B cell (primary cell): ENCODE measurements at regions not wholly inside any gene's neighbourhood (a gene's known extent, or its start where the extent isn't known, plus 50 kb on each side); places are given as distances from the start of the nearest gene placed in this dataset.

Source experiments
- ATAC-seq: fragments of 200-7000 bp; cut with Tn5 transposase; one replicate; pipeline ENCODE4 v1.10.0; 2021; ENCODE audit warnings: low read depth, mild to moderate bottlenecking, moderate number of reproducible peaks, moderate library complexity
- CTCF ChIA-PET: fragments of 350-600 bp; sonication (Branson Sonifier 250); formaldehyde crosslinking; loops from one replicate; lab custom pipeline; 2021; ENCODE audit warnings: antibody characterized with exemption, inconsistent platforms; lab: Charles Lee
- POLR2A ChIA-PET: fragments of 350-600 bp; sonication (Branson Sonifier 250); formaldehyde crosslinking; loops from one replicate; lab custom pipeline; 2021; ENCODE audit warnings: antibody characterized with exemption; lab: Charles Lee
- DNase-seq: peaks from one replicate; pipeline ENCODE4 v3.0.0; 2013
- H2AFZ ChIP-seq: 2 replicates; pipeline ENCODE4 v1.6.1; 2012; ENCODE audit warnings: mild to moderate bottlenecking, low read depth, low read length; ENCODE audit not compliant: insufficient read depth, poor library complexity, severe bottlenecking
- H3K27ac ChIP-seq, 2 donors: 1 replicate in 1 of 2; 2 replicates in 1 of 2; pipeline ENCODE4 v1.5.1; 2012 to 2013; ENCODE audit warnings: low read length in 2 of 2, mild to moderate bottlenecking in 2 of 2, moderate library complexity in 1 of 2
- H3K27me3 ChIP-seq, 4 experiments: fragments of 200-600 bp in 1 of 4; sonication (generic) in 1 of 4; replicated peaks in 1 of 4; 1 replicate in 2 of 4; 2 replicates in 2 of 4; pipeline versions ENCODE4 v1.6.1 to v1.7.0; 2013 to 2016; ENCODE audit warnings: low read length in 3 of 4, mild to moderate bottlenecking in 2 of 4, mixed read lengths in 1 of 4, moderate library complexity in 1 of 4; ENCODE audit not compliant: insufficient read depth in 4 of 4, control insufficient read depth in 3 of 4; ENCODE audit errors: control extremely low read depth in 1 of 4
- H3K36me3 ChIP-seq, 2 experiments: replicated peaks in 1 of 2; 1 replicate in 1 of 2; 2 replicates in 1 of 2; pipeline versions ENCODE4 v1.6.1 to v1.7.1; 2013; ENCODE audit warnings: low read length in 1 of 2; ENCODE audit not compliant: insufficient read depth in 2 of 2, control insufficient read depth in 1 of 2; ENCODE audit errors: control extremely low read depth in 1 of 2, extremely low read depth in 1 of 2
- H3K4me1 ChIP-seq, 2 donors: fragments of 200-600 bp in 1 of 2; sonication (generic) in 1 of 2; 1 replicate in 1 of 2; 2 replicates in 1 of 2; pipeline versions ENCODE4 v1.5.1 to v1.6.1; 2013 to 2017; ENCODE audit warnings: low read length in 2 of 2; ENCODE audit not compliant: control insufficient read depth in 2 of 2, insufficient read depth in 2 of 2
- H3K4me2 ChIP-seq: replicated peaks from 2 replicates; pipeline ENCODE3; 2012; ENCODE audit warnings: mild to moderate bottlenecking, low read depth, low read length; ENCODE audit not compliant: poor library complexity, severe bottlenecking
- H3K4me3 ChIP-seq, 5 experiments: fragments of 200-600 bp in 1 of 5; sonication (generic) in 1 of 5; 1 replicate in 3 of 5; 2 replicates in 2 of 5; pipeline versions ENCODE4 v1.5.1 to v1.7.0; 2011 to 2016; ENCODE audit warnings: low read length in 4 of 5, mild to moderate bottlenecking in 4 of 5, low read depth in 2 of 5, control low read depth in 1 of 5, moderate library complexity in 1 of 5; ENCODE audit not compliant: insufficient read depth in 1 of 5; ENCODE audit errors: control extremely low read depth in 1 of 5, extremely low read depth in 1 of 5
- H3K79me2 ChIP-seq: fragments of 200-600 bp; sonication (generic); one replicate; pipeline ENCODE4 v1.6.0; 2016; ENCODE audit warnings: low read length; ENCODE audit not compliant: control insufficient read depth, insufficient read depth
- H3K9ac ChIP-seq: fragments of 200-600 bp; sonication (generic); 2 replicates; pipeline ENCODE4 v1.6.1; 2017; ENCODE audit warnings: mild to moderate bottlenecking, low read length, moderate library complexity
- H3K9me3 ChIP-seq, 3 donors: one replicate each; pipeline versions ENCODE4 v1.6.1 to v1.7.1; 2013; ENCODE audit warnings: low read length in 2 of 3; ENCODE audit not compliant: control insufficient read depth in 2 of 3, insufficient read depth in 1 of 3; ENCODE audit errors: control extremely low read depth in 1 of 3
- H4K20me1 ChIP-seq: 2 replicates; pipeline ENCODE4 v1.6.0; 2012; ENCODE audit warnings: mild to moderate bottlenecking, low read length; ENCODE audit not compliant: insufficient read depth, control insufficient read depth, poor library complexity, severe bottlenecking
- H3K27ac Mint-ChIP-seq: one replicate; pipeline ENCODE4 v1.8.0; 2021; ENCODE audit warnings: mixed read lengths
- H3K27me3 Mint-ChIP-seq: one replicate; pipeline ENCODE4 v1.8.0; 2021; ENCODE audit warnings: mixed read lengths
- H3K4me1 Mint-ChIP-seq: one replicate; pipeline ENCODE4 v1.8.0; 2021; ENCODE audit warnings: mixed read lengths
- H3K4me3 Mint-ChIP-seq: one replicate; pipeline ENCODE4 v1.8.0; 2021; ENCODE audit warnings: mixed read lengths
- H3K9me3 Mint-ChIP-seq: one replicate; pipeline ENCODE4 v1.8.0; 2022; ENCODE audit warnings: mixed read lengths; ENCODE audit not compliant: insufficient read depth
- CTCF ChIP-seq: fragments of 200-600 bp; IDR thresholded peaks from one replicate; pipeline ENCODE4 v1.8.0; 2022; ENCODE audit warnings: antibody characterized with exemption, mild to moderate bottlenecking
- EZH2 ChIP-seq: IDR thresholded peaks from 2 replicates; pipeline ENCODE4 v1.6.1; 2012; ENCODE audit warnings: borderline replicate concordance, low read depth, mild to moderate bottlenecking, moderate library complexity, low read length; ENCODE audit not compliant: insufficient read depth, poor library complexity, severe bottlenecking
- WGBS: methylation state at CpG from one replicate; pipeline ENCODE4 v1.1.5; 2013; ENCODE audit warnings: missing lambda C conversion rate; ENCODE audit not compliant: insufficient coverage; 5-methylcytosine and 5-hydroxymethylcytosine counted together
- intact Hi-C: fragments of 100-400 bp; cut with micrococcal nuclease; formaldehyde crosslinking; loops from one replicate; pipeline ENCODE4 v1.10.0; 2022

GRCh38 chr1:87560601-87561360 lies 232.1 kb downstream of the LMO4 start:
- H2AFZ ChIP-seq = no peak overlapping the region
- H4K20me1 ChIP-seq = no peaks in the 10 kb centered on the region
- H3K4me3 ChIP-seq = no peak overlapping the region
- H3K36me3 ChIP-seq = no peaks in the 10 kb centered on the region
- no peak overlapping the region for H3K4me2 ChIP-seq
- WGBS = 80% methylated on average over 2 of the region's 3 CpGs
- no peak overlapping the region for H3K4me3 Mint-ChIP-seq
- no peak overlapping the region for H3K9ac ChIP-seq
- no peak overlapping the region for H3K27ac Mint-ChIP-seq
- no peaks in the 10 kb centered on the region for H3K27me3 Mint-ChIP-seq
- POLR2A ChIA-PET = no interaction called here
- ATAC-seq = no peak
- H3K79me2 ChIP-seq = no peaks in the 10 kb centered on the region
- no peaks in the 10 kb centered on the region for H3K27me3 ChIP-seq
- H3K4me1 Mint-ChIP-seq = no peaks in the 10 kb centered on the region
- no peak for DNase-seq
- H3K4me1 ChIP-seq = no peaks in the 10 kb centered on the region
- TF ChIP-seq CTCF (no peak), EZH2 (no peak)
- H3K9me3 Mint-ChIP-seq = no peaks in the 10 kb centered on the region
- CTCF ChIA-PET = no interaction called here
- no peak overlapping the region for H3K27ac ChIP-seq
- intact Hi-C loops = no loop called here
- no peaks in the 10 kb centered on the region for H3K9me3 ChIP-seq

GRCh38 chr1:87563211-87563610 lies 234.5 kb downstream of the LMO4 start:
- no CpG with 5 or more reads among the region's 4 CpGs for WGBS
- ATAC-seq (no peak), DNase-seq (no peak)
- Histone ChIP-seq H3K27me3 (no peaks in the 10 kb centered on the region), H3K27ac (no peak overlapping the region), H2AFZ (no peak overlapping the region), H3K9me3 (no peaks in the 10 kb centered on the region), H3K36me3 (no peaks in the 10 kb centered on the region), H3K4me3 (no peak overlapping the region), H3K4me2 (no peak overlapping the region), H3K9ac (no peak overlapping the region), H4K20me1 (no peaks in the 10 kb centered on the region), H3K79me2 (no peaks in the 10 kb centered on the region), H3K4me1 (no peaks in the 10 kb centered on the region)
- Mint-ChIP-seq H3K4me1 (no peaks in the 10 kb centered on the region), H3K4me3 (no peak overlapping the region), H3K27me3 (no peaks in the 10 kb centered on the region), H3K27ac (no peak overlapping the region), H3K9me3 (no peaks in the 10 kb centered on the region)
- ChIA-PET POLR2A (no interaction called here), CTCF (interaction anchor here (1.1 kb wide), 2 partner anchors 12 to 32 kb away, joined by 3 to 4 read pairs; no protein-coding TSS in a partner anchor)
- intact Hi-C loops = no loop called here
- TF ChIP-seq EZH2 (no peak), CTCF (no peak)
